ENCODE measurements at regions not wholly inside any gene's neighbourhood (a gene's known extent, or its start where the extent isn't known, plus 50 kb on each side); places are given as distances from the start of the nearest gene placed in this dataset.
A peak's percentile ranks its signal among the peaks of the same experiment; 100 is the strongest.

GRCh38 chr7:33810356-33810755 is 95.0 kb upstream of the BMPER start:
- no peak for DNase-seq (ENCODE audit: low read depth in 2 of 2)

GRCh38 chr7:33813331-33813730 is 92.0 kb upstream of the BMPER start:
- no peak for DNase-seq (ENCODE audit: low read depth in 2 of 2)

- peak; percentile 67 to 92 for DNase-seq (ENCODE audit: low read depth in 2 of 2)
Observed at GRCh38 chr7:33814400-33814799, 90.9 kb upstream of the BMPER start.

- no peak for DNase-seq (ENCODE audit: low read depth in 2 of 2)
Observed at GRCh38 chr7:33814936-33815335, 90.4 kb upstream of the BMPER start.

- DNase-seq (ENCODE audit: low read depth in 2 of 2), result no peak
Observed at GRCh38 chr7:33815336-33815735, 90.0 kb upstream of the BMPER start.

- no peak for DNase-seq (ENCODE audit: low read depth in 2 of 2)
Observed at GRCh38 chr7:33816106-33816505, 89.2 kb upstream of the BMPER start.

GRCh38 chr7:33819658-33820057 is 85.7 kb upstream of the BMPER start:
- DNase-seq (ENCODE audit: low read depth in 2 of 2), result no peak

GRCh38 chr7:33820206-33820605 is 85.1 kb upstream of the BMPER start:
- no peak for DNase-seq (ENCODE audit: low read depth in 2 of 2)

- no peak for DNase-seq (ENCODE audit: low read depth in 2 of 2)
Observed at GRCh38 chr7:33821970-33822369, 83.4 kb upstream of the BMPER start.

GRCh38 chr7:33823913-33824312 is 81.4 kb upstream of the BMPER start:
- DNase-seq (ENCODE audit: low read depth in 2 of 2), result no peak

- DNase-seq (ENCODE audit: low read depth in 2 of 2), result no peak
Observed at GRCh38 chr7:33824911-33825459, 80.4 kb upstream of the BMPER start.

- DNase-seq (ENCODE audit: low read depth in 2 of 2), result no peak
Observed at GRCh38 chr7:33825644-33826043, 79.7 kb upstream of the BMPER start.

GRCh38 chr7:33829536-33829935 is 75.8 kb upstream of the BMPER start:
- no peak for DNase-seq (ENCODE audit: low read depth in 2 of 2)

- DNase-seq (ENCODE audit: low read depth in 2 of 2), result no peak
Observed at GRCh38 chr7:33831389-33832141, 73.8 kb upstream of the BMPER start.

GRCh38 chr7:33832271-33832721 is 73.0 kb upstream of the BMPER start:
- DNase-seq (ENCODE audit: low read depth in 2 of 2), result no peak

- DNase-seq (ENCODE audit: low read depth in 2 of 2), result no peak
Observed at GRCh38 chr7:33836797-33837355, 68.5 kb upstream of the BMPER start.

GRCh38 chr7:33837356-33837851 is 67.9 kb upstream of the BMPER start:
- no peak for DNase-seq (ENCODE audit: low read depth in 2 of 2)

GRCh38 chr7:33841031-33841430 is 64.3 kb upstream of the BMPER start:
- DNase-seq (ENCODE audit: low read depth in 2 of 2), result no peak

- peak; percentile 11 to 26 for DNase-seq (ENCODE audit: low read depth in 2 of 2)
Observed at GRCh38 chr7:33841705-33842129, 63.6 kb upstream of the BMPER start.

GRCh38 chr7:33842150-33842549 is 63.2 kb upstream of the BMPER start:
- no peak for DNase-seq (ENCODE audit: low read depth in 2 of 2)

- DNase-seq (ENCODE audit: low read depth in 2 of 2), result no peak
Observed at GRCh38 chr7:33845991-33846509, 59.3 kb upstream of the BMPER start.

GRCh38 chr7:33849004-33849403 is 56.3 kb upstream of the BMPER start:
- DNase-seq (ENCODE audit: low read depth in 2 of 2), result no peak

All from dermis microvascular lymphatic vessel endothelial cell (primary cell).